ENCODE measurements at regions not wholly inside any gene's neighbourhood (a gene's known extent, or its start where the extent isn't known, plus 50 kb on each side); places are given as distances from the start of the nearest gene placed in this dataset.

DNA sequence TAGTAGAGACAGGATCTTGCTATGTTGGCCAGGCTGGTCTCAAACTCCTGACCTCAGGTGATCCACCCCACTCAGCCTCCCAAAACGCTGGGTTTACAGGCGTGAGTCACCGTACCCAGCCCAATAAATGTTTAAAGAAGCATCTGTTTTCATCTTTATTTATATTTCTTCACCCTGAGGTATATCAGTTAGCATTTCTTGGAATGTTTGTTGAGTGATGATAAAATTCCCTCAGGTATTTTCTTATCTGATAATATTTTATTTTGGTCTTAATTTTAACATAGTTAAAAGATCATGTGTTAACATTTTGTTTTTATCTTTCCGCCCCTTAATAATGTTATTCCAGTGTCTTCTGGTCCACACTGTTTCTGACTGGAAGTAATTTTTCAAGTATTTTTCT, 839.6 kb upstream of the CDH10 start:
- no peaks in the 10 kb centered on the region for H3F3A ChIP-seq (replicated peaks; ENCODE audit: insufficient read depth)
- POLR2A ChIA-PET, result no interaction called here
- no peaks in the 10 kb centered on the region for H3K4me1 ChIP-seq (ENCODE audit: control insufficient read depth in 1 of 2, insufficient read depth in 2 of 2, low read depth in 1 of 2, low read length in 1 of 2)
- H3K27me3 ChIP-seq (ENCODE audit: insufficient read depth), result no peaks in the 10 kb centered on the region
- no peak overlapping the region for H3K9ac ChIP-seq
- no peaks in the 10 kb centered on the region for H3K9me3 ChIP-seq
- WGBS (ENCODE audit: low lambda C conversion rate), result 12% methylated on average over 4 of the region's 4 CpGs
- H4K20me1 ChIP-seq (ENCODE audit: insufficient read depth), result no peaks in the 10 kb centered on the region
- no peak overlapping the region for H3K27ac ChIP-seq (ENCODE audit: low read depth in 2 of 2, low read length in 1 of 2)
- no peak overlapping the region for H3K4me3 ChIP-seq (ENCODE audit: low read depth in 2 of 2, low read length in 1 of 2)
- no peaks in the 10 kb centered on the region for H3K79me2 ChIP-seq (ENCODE audit: insufficient read depth)
- H2AFZ ChIP-seq (ENCODE audit: low read depth), result no peak overlapping the region
- TF ChIP-seq EZH2phosphoT487 (IDR thresholded peaks at IDR 0.05; ENCODE audit: borderline replicate concordance, low read depth) (no peak), NRF1 (IDR thresholded peaks at IDR 0.05; ENCODE audit: low read depth, low read length) (no peak), SMC3 (IDR thresholded peaks at IDR 0.05; ENCODE audit: low read depth, low read length) (no peak), FOSL2 (IDR thresholded peaks at IDR 0.05; ENCODE audit: borderline replicate concordance, low read depth) (no peak), TCF12 (IDR thresholded peaks at IDR 0.05) (no peak), MXI1 (IDR thresholded peaks at IDR 0.05; ENCODE audit: low read depth, low read length) (no peak), EP300 (IDR thresholded peaks at IDR 0.05; ENCODE audit: borderline replicate concordance in 1 of 2, low read depth in 1 of 2, low read length in 1 of 2) (no peak), RFX5 (IDR thresholded peaks at IDR 0.05; ENCODE audit: low read length) (no peak), TEAD4 (IDR thresholded peaks at IDR 0.05; ENCODE audit: borderline replicate concordance, insufficient read depth) (no peak), RXRA (IDR thresholded peaks at IDR 0.05; ENCODE audit: borderline replicate concordance, low read depth) (no peak), TAF1 (IDR thresholded peaks at IDR 0.05; ENCODE audit: borderline replicate concordance, low read depth, low read length) (no peak), GATA2 (CRISPR knock-in tag; IDR thresholded peaks at IDR 0.05) (no peak), YY1 (IDR thresholded peaks at IDR 0.05; ENCODE audit: low read depth) (no peak), ELF1 (IDR thresholded peaks at IDR 0.05) (no peak)
- TF ChIP-seq, protein P1, sequence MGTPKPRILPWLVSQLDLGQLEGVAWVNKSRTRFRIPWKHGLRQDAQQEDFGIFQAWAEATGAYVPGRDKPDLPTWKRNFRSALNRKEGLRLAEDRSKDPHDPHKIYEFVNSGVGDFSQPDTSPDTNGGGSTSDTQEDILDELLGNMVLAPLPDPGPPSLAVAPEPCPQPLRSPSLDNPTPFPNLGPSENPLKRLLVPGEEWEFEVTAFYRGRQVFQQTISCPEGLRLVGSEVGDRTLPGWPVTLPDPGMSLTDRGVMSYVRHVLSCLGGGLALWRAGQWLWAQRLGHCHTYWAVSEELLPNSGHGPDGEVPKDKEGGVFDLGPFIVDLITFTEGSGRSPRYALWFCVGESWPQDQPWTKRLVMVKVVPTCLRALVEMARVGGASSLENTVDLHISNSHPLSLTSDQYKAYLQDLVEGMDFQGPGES (IDR thresholded peaks at IDR 0.05; ENCODE audit: low read depth, low read length), result no peak
- TF ChIP-seq, protein P2, sequence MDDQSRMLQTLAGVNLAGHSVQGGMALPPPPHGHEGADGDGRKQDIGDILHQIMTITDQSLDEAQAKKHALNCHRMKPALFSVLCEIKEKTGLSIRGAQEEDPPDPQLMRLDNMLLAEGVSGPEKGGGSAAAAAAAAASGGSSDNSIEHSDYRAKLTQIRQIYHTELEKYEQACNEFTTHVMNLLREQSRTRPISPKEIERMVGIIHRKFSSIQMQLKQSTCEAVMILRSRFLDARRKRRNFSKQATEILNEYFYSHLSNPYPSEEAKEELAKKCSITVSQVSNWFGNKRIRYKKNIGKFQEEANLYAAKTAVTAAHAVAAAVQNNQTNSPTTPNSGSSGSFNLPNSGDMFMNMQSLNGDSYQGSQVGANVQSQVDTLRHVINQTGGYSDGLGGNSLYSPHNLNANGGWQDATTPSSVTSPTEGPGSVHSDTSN (IDR thresholded peaks at IDR 0.05), result no peak
- TF ChIP-seq, protein P3, sequence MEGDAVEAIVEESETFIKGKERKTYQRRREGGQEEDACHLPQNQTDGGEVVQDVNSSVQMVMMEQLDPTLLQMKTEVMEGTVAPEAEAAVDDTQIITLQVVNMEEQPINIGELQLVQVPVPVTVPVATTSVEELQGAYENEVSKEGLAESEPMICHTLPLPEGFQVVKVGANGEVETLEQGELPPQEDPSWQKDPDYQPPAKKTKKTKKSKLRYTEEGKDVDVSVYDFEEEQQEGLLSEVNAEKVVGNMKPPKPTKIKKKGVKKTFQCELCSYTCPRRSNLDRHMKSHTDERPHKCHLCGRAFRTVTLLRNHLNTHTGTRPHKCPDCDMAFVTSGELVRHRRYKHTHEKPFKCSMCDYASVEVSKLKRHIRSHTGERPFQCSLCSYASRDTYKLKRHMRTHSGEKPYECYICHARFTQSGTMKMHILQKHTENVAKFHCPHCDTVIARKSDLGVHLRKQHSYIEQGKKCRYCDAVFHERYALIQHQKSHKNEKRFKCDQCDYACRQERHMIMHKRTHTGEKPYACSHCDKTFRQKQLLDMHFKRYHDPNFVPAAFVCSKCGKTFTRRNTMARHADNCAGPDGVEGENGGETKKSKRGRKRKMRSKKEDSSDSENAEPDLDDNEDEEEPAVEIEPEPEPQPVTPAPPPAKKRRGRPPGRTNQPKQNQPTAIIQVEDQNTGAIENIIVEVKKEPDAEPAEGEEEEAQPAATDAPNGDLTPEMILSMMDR (IDR thresholded peaks at IDR 0.05), result no peak
- TF ChIP-seq, protein P4, sequence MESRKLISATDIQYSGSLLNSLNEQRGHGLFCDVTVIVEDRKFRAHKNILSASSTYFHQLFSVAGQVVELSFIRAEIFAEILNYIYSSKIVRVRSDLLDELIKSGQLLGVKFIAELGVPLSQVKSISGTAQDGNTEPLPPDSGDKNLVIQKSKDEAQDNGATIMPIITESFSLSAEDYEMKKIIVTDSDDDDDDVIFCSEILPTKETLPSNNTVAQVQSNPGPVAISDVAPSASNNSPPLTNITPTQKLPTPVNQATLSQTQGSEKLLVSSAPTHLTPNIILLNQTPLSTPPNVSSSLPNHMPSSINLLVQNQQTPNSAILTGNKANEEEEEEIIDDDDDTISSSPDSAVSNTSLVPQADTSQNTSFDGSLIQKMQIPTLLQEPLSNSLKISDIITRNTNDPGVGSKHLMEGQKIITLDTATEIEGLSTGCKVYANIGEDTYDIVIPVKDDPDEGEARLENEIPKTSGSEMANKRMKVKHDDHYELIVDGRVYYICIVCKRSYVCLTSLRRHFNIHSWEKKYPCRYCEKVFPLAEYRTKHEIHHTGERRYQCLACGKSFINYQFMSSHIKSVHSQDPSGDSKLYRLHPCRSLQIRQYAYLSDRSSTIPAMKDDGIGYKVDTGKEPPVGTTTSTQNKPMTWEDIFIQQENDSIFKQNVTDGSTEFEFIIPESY (IDR thresholded peaks at IDR 0.05; ENCODE audit: borderline replicate concordance, low read depth), result no peak
- no peak for DNase-seq
- no peaks in the 10 kb centered on the region for H3K36me3 ChIP-seq (replicated peaks in 1 of 2; ENCODE audit: control insufficient read depth in 1 of 2, insufficient read depth in 2 of 2, low read length in 1 of 2)
- no peak overlapping the region for H3K4me2 ChIP-seq
- CTCF ChIA-PET, result no interaction called here
- no peaks in the 10 kb centered on the region for H3K9me2 ChIP-seq

Measured in SK-N-SH (cell line).